Left lobe of liver (tissue), 2 donors: ENCODE measurements at regions not wholly inside any gene's neighbourhood (a gene's known extent, or its start where the extent isn't known, plus 50 kb on each side); places are given as distances from the start of the nearest gene placed in this dataset.

ENCODE experiments used
- ATAC-seq: fragments of 200-7000 bp; cut with Tn5 transposase; one replicate; pipeline ENCODE4 v1.9.1; 2020; ENCODE audit warnings: mild to moderate bottlenecking, moderate library complexity
- DNase-seq: peaks from one replicate; pipeline ENCODE4 v3.0.0-alpha.2; 2020; ENCODE audit warnings: low spot score
- donor health status: DM: no; HTN: no; CAD: no; lungs with moderate emphysema.
- donor health status: DM: no; HTN: yes; CAD: no.

GRCh38 chr15:68871507-68871906 lies 50.8 kb upstream of the ANP32A start:
- ATAC-seq (no peak), DNase-seq (no peak)

GRCh38 chr15:68874788-68875187 lies 54.1 kb upstream of the ANP32A start:
- no peak for DNase-seq
- ATAC-seq, result no peak

- DNase-seq, result peak; percentile 91
- peak; percentile 97 for ATAC-seq
Measured at GRCh38 chr15:68875377-68876116, 54.8 kb upstream of the SPESP1 start.

GRCh38 chr15:68877626-68878025 lies 52.7 kb upstream of the SPESP1 start:
- DNase-seq (no peak), ATAC-seq (no peak)

- ATAC-seq, result no peak
- DNase-seq, result no peak
Measured at GRCh38 chr15:68880382-68880781, 49.9 kb upstream of the SPESP1 start.
